H1 (cell line): ENCODE measurements at regions not wholly inside any gene's neighbourhood (a gene's known extent, or its start where the extent isn't known, plus 50 kb on each side); places are given as distances from the start of the nearest gene placed in this dataset.

Source experiments
- ATF3 ChIP-seq: IDR thresholded peaks from 2 replicates; pipeline ENCODE4 v1.6.1; 2011; ENCODE audit warnings: low read depth, mild to moderate bottlenecking, low read length; ENCODE audit not compliant: insufficient read depth
- BRCA1 ChIP-seq: IDR thresholded peaks from 2 replicates; pipeline ENCODE4 v1.6.1; 2012; ENCODE audit warnings: low read depth, low read length, improper control_type of control experiment
- CHD7 ChIP-seq: fragments of 300-600 bp; sonication (generic); IDR thresholded peaks from 2 replicates; pipeline ENCODE4 v1.7.1; 2012; ENCODE audit warnings: low read length, moderate library complexity, mild to moderate bottlenecking, inconsistent platforms; ENCODE audit not compliant: insufficient replicate concordance
- CREB1 ChIP-seq: IDR thresholded peaks from 2 replicates; pipeline ENCODE4 v1.6.1; 2012; ENCODE audit warnings: inconsistent platforms
- EP300 ChIP-seq, 2 experiments: IDR thresholded peaks; 1 replicate in 1 of 2; 2 replicates in 1 of 2; pipeline ENCODE4 v1.6.1; 2011 to 2012; ENCODE audit warnings: low read depth in 2 of 2, low read length in 2 of 2, mild to moderate bottlenecking in 2 of 2, borderline replicate concordance in 1 of 2, inconsistent platforms in 1 of 2, moderate library complexity in 1 of 2
- KDM5A ChIP-seq: fragments of 200-600 bp; IDR thresholded peaks from 2 replicates; pipeline ENCODE4 v1.7.1; 2012; ENCODE audit warnings: mild to moderate bottlenecking, low read length, inconsistent platforms, mixed read lengths
- SAP30 ChIP-seq: fragments of 300-600 bp; sonication (generic); IDR thresholded peaks from 2 replicates; pipeline ENCODE4 v1.7.1; 2012; ENCODE audit warnings: low read length, moderate library complexity, mild to moderate bottlenecking, inconsistent platforms; ENCODE audit not compliant: insufficient read depth, insufficient replicate concordance
- SIN3A ChIP-seq, 2 experiments: IDR thresholded peaks in 1 of 2; conservative IDR thresholded peaks in 1 of 2; 2 replicates each; pipeline ENCODE4 v1.6.1; 2011 to 2012; ENCODE audit warnings: low read length in 2 of 2, improper control_type of control experiment in 1 of 2, low read depth in 1 of 2, mild to moderate bottlenecking in 1 of 2
- SIX5 ChIP-seq: IDR thresholded peaks from 2 replicates; pipeline ENCODE4 v1.6.1; 2011; ENCODE audit warnings: mild to moderate bottlenecking, low read depth, low read length
- SP2 ChIP-seq: IDR thresholded peaks from 2 replicates; pipeline ENCODE4 v1.6.1; 2012; ENCODE audit warnings: mild to moderate bottlenecking, low read length, inconsistent platforms
- TAF7 ChIP-seq: optimal IDR thresholded peaks from 2 replicates; pipeline ENCODE3; 2011; ENCODE audit warnings: low read depth, mild to moderate bottlenecking, inconsistent platforms, low read length, moderate library complexity, borderline replicate concordance

GRCh38 chr3:59267021-59267420, 217.2 kb upstream of the CFAP20DC start (continued):
- no peak for TF ChIP-seq CHD7
- TF ChIP-seq SIX5 = no peak
- TF ChIP-seq SP2 = no peak
- TF ChIP-seq SIN3A (conservative IDR thresholded peaks at IDR 0.05 in 1 of 2, IDR thresholded peaks at IDR 0.05 in 1 of 2; ENCODE audit: low read depth in 1 of 2, low read length in 2 of 2) = no peak
- TF ChIP-seq TAF7 = no peak
- TF ChIP-seq CREB1 = no peak
- TF ChIP-seq ATF3 = no peak
- TF ChIP-seq EP300 (IDR thresholded peaks at IDR 0.05; ENCODE audit: borderline replicate concordance in 1 of 2, low read depth in 2 of 2, low read length in 2 of 2) = no peak
- no peak for TF ChIP-seq BRCA1
- no peak for TF ChIP-seq KDM5A
- TF ChIP-seq SAP30 = no peak
